HepG2 (cell line): ENCODE measurements at regions not wholly inside any gene's neighbourhood (a gene's known extent, or its start where the extent isn't known, plus 50 kb on each side); places are given as distances from the start of the nearest gene placed in this dataset.

Experiments used
- ATAC-seq: fragments of 200-7000 bp; cut with Tn5 transposase; 3 replicates; pipeline ENCODE4 v1.9.1; 2020; ENCODE audit warnings: mild to moderate bottlenecking, moderate library complexity
- BruUV-seq: library from RNA; stranded (reverse); fragments of 400-500 nt; replicated peaks from 2 replicates; lab custom pipeline; 2021; lab: Mats Ljungman, UMichigan
- CTCF ChIA-PET: fragments of 300-600 bp; formaldehyde crosslinking; extraction: SDS; loops from one replicate; lab custom pipeline; 2021; ENCODE audit warnings: low total read pairs, inconsistent platforms, low intra/inter-chr PET ratio; lab: Yijun Ruan, JAX
- POLR2A ChIA-PET: fragments of 350-600 bp; sonication (Branson Sonifier 250); formaldehyde crosslinking; loops from one replicate; lab custom pipeline; 2020; ENCODE audit warnings: antibody characterized with exemption, inconsistent platforms; lab: Yijun Ruan, JAX
- DNase-seq: peaks from one replicate; pipeline ENCODE4 v3.0.0-alpha.2; 2015; ENCODE audit warnings: low spot score
- FAIRE-seq: peaks from 3 replicates; lab custom pipeline; 2011; peaks lifted over from hg19 to GRCh38; lab: Jason Lieb, UNC
- H2AFZ ChIP-seq: one replicate; pipeline ENCODE4 v1.6.1; 2011; ENCODE audit warnings: low read length, inconsistent platforms
- H3K27ac ChIP-seq: fragments of 300-600 bp; 3 replicates; pipeline ENCODE4 v1.8.0; 2011; ENCODE audit warnings: mixed run types, mild to moderate bottlenecking, mixed read lengths, low read length, inconsistent platforms; ENCODE audit not compliant: insufficient read depth; ENCODE audit errors: extremely low read length
- H3K27me3 ChIP-seq, 2 experiments: fragments of 200-600 bp in 1 of 2; 2 replicates in 1 of 2; 3 replicates in 1 of 2; pipeline versions ENCODE4 v1.6.0 to v1.8.0; 2011; ENCODE audit warnings: low read length in 2 of 2, mild to moderate bottlenecking in 2 of 2, moderate library complexity in 2 of 2, inconsistent platforms in 1 of 2; ENCODE audit not compliant: insufficient read depth in 2 of 2, control insufficient read depth in 1 of 2
- H3K36me3 ChIP-seq, 2 experiments: fragments of 200-600 bp in 1 of 2; replicated peaks in 1 of 2; 2 replicates in 1 of 2; 3 replicates in 1 of 2; pipeline versions ENCODE4 v1.5.1 to v1.8.0; 2011; ENCODE audit warnings: low read length in 2 of 2, inconsistent platforms in 1 of 2; ENCODE audit not compliant: insufficient read depth in 2 of 2, control insufficient read depth in 1 of 2
- H3K4me1 ChIP-seq: 2 replicates; pipeline ENCODE4 v1.5.1; 2012; ENCODE audit warnings: low read length, inconsistent platforms; ENCODE audit not compliant: insufficient read depth
- H3K4me2 ChIP-seq: 2 replicates; pipeline ENCODE4 v1.6.0; 2011; ENCODE audit warnings: low read depth, low read length, inconsistent platforms
- H3K4me3 ChIP-seq, 3 experiments: fragments of 200-600 bp in 1 of 3; sonication (generic), shearing (Covaris generic) in 1 of 3; replicated peaks in 1 of 3; 2 replicates each; pipeline ENCODE4 v1.5.1; 2011 to 2016; ENCODE audit warnings: low read length in 3 of 3, inconsistent platforms in 2 of 3, low read depth in 2 of 3, mild to moderate bottlenecking in 2 of 3, control low read depth in 1 of 3, mixed read lengths in 1 of 3; ENCODE audit not compliant: insufficient read depth in 1 of 3
- H3K79me2 ChIP-seq: one replicate; pipeline ENCODE4 v1.6.1; 2011; ENCODE audit warnings: low read length, inconsistent platforms; ENCODE audit not compliant: insufficient read depth
- H3K9ac ChIP-seq: 2 replicates; pipeline ENCODE4 v1.6.0; 2011; ENCODE audit warnings: mild to moderate bottlenecking, low read depth, low read length, inconsistent platforms; ENCODE audit not compliant: insufficient read depth
- H3K9me3 ChIP-seq: 2 replicates; pipeline ENCODE4 v1.5.1; 2012; ENCODE audit warnings: mild to moderate bottlenecking, low read length
- H4K20me1 ChIP-seq: 2 replicates; pipeline ENCODE4 v1.6.0; 2011; ENCODE audit warnings: inconsistent platforms, mild to moderate bottlenecking, low read length, moderate library complexity; ENCODE audit not compliant: insufficient read depth
- ESRRA ChIP-seq: sonication (generic); formaldehyde crosslinking; IDR thresholded peaks from 2 replicates; pipeline ENCODE4 v1.5.1; 2020; ENCODE audit warnings: mild to moderate bottlenecking, low read depth, missing genetic modification reagents
- GTF3A ChIP-seq: sonication (generic); formaldehyde crosslinking; conservative IDR thresholded peaks from 2 replicates; pipeline ENCODE4 v1.4.0; 2020; ENCODE audit warnings: mild to moderate bottlenecking, missing genetic modification reagents
- GZF1 ChIP-seq: sonication (generic); formaldehyde crosslinking; IDR thresholded peaks from 2 replicates; pipeline ENCODE4 v1.5.1; 2020; ENCODE audit warnings: mild to moderate bottlenecking, missing genetic modification reagents
- JDP2 ChIP-seq: sonication (generic); formaldehyde crosslinking; IDR thresholded peaks from 2 replicates; pipeline ENCODE4 v1.8.1; 2022; ENCODE audit warnings: missing genetic modification reagents, borderline replicate concordance
- MNT ChIP-seq: fragments of 450-650 bp; IDR thresholded peaks from 2 replicates; pipeline ENCODE4 v1.6.1; 2016
- MZF1 ChIP-seq: sonication (generic); formaldehyde crosslinking; IDR thresholded peaks from 2 replicates; pipeline ENCODE4 v1.8.1; 2023; ENCODE audit warnings: mild to moderate bottlenecking, missing genetic modification reagents, borderline replicate concordance
- SATB2 ChIP-seq: sonication (generic); formaldehyde crosslinking; IDR thresholded peaks from 2 replicates; pipeline ENCODE4 v1.5.0; 2020; ENCODE audit warnings: missing genetic modification reagents
- SNAPC2 ChIP-seq: sonication (generic); formaldehyde crosslinking; IDR thresholded peaks from 2 replicates; pipeline ENCODE4 v1.8.1; 2022; ENCODE audit warnings: mild to moderate bottlenecking, missing genetic modification reagents
- ZKSCAN5 ChIP-seq: sonication (generic); formaldehyde crosslinking; IDR thresholded peaks from 2 replicates; pipeline ENCODE4 v1.5.1; 2020; ENCODE audit warnings: mild to moderate bottlenecking, missing genetic modification reagents
- ZNF549 ChIP-seq: sonication (generic); formaldehyde crosslinking; IDR thresholded peaks from 2 replicates; pipeline ENCODE4 v1.5.0; 2020; ENCODE audit warnings: missing genetic modification reagents
- ZNF558 ChIP-seq: sonication (generic); formaldehyde crosslinking; IDR thresholded peaks from 2 replicates; pipeline ENCODE4 v1.9.0; 2022; ENCODE audit warnings: mild to moderate bottlenecking, missing genetic modification reagents, borderline replicate concordance
- ZNF776 ChIP-seq: sonication (generic); formaldehyde crosslinking; IDR thresholded peaks from 2 replicates; pipeline ENCODE4 v1.4.0; 2020; ENCODE audit warnings: mild to moderate bottlenecking, missing genetic modification reagents
- ZXDC ChIP-seq: sonication (generic); formaldehyde crosslinking; IDR thresholded peaks from 2 replicates; pipeline ENCODE4 v1.5.0; 2020; ENCODE audit warnings: mild to moderate bottlenecking, missing genetic modification reagents
- WGBS: methylation state at CpG from one replicate; pipeline ENCODE4 v1.1.6; 2017; ENCODE audit warnings: low lambda C conversion rate; 5-methylcytosine and 5-hydroxymethylcytosine counted together
- in situ Hi-C: cut with HindIII; loops from 2 replicates; pipeline ENCODE4 v1.10.0; 2017; ENCODE audit warnings: low pct_unique_long_range_greater_than_20kb; ENCODE audit not compliant: extremely low pct_ligation_motif_present
- intact Hi-C: fragments of 100-400 bp; cut with micrococcal nuclease; formaldehyde crosslinking; loops from one replicate; pipeline ENCODE4 v1.10.0; 2022; ENCODE audit not compliant: unreplicated experiment
- TF ChIP-seq, protein P1 (sequence below): sonication (generic); formaldehyde crosslinking; IDR thresholded peaks from 2 replicates; pipeline ENCODE4 v1.5.0; 2020; ENCODE audit warnings: mild to moderate bottlenecking, missing genetic modification reagents
- TF ChIP-seq, protein P2 (sequence below): fragments of 450-650 bp; IDR thresholded peaks from 2 replicates; pipeline ENCODE4 v1.6.1; 2017

GRCh38 chr14:76706811-76707210 is 54.5 kb upstream of the VASH1 start:
- no peak for FAIRE-seq
- Histone ChIP-seq H3K9me3 (no peaks in the 10 kb centered on the region), H3K79me2 (no peaks in the 10 kb centered on the region), H3K4me2 (no peak overlapping the region), H4K20me1 (no peaks in the 10 kb centered on the region), H3K4me1 (no peaks in the 10 kb centered on the region), H3K27me3 (no peaks in the 10 kb centered on the region; a peak in 1 of 5 replicates), H3K36me3 (no peaks in the 10 kb centered on the region), H2AFZ (no peak overlapping the region), H3K27ac (no peak overlapping the region), H3K4me3 (no peak overlapping the region), H3K9ac (no peak overlapping the region)
- ChIA-PET CTCF (no interaction called here), POLR2A (interaction anchor here (0.8 kb wide), 1 partner anchor 106 kb away, joined by 3 read pairs; the partner anchor contains the start of gene ANGEL1)
- no peak for DNase-seq
- no TSS peak for BruUV-seq
- intact Hi-C loops (no loop called here), in situ Hi-C loops (no loop called here)
- ATAC-seq = no peak
- WGBS = 28% methylated on average over 10 of the region's 29 CpGs
- no peak for TF ChIP-seq ZKSCAN5 (CRISPR knock-in tag)
- TF ChIP-seq MNT = no peak
- TF ChIP-seq JDP2 (CRISPR knock-in tag) = no peak
- no peak for TF ChIP-seq GZF1 (CRISPR knock-in tag)
- no peak for TF ChIP-seq MZF1
- no peak for TF ChIP-seq ZNF558 (CRISPR knock-in tag)
- TF ChIP-seq, protein P1, sequence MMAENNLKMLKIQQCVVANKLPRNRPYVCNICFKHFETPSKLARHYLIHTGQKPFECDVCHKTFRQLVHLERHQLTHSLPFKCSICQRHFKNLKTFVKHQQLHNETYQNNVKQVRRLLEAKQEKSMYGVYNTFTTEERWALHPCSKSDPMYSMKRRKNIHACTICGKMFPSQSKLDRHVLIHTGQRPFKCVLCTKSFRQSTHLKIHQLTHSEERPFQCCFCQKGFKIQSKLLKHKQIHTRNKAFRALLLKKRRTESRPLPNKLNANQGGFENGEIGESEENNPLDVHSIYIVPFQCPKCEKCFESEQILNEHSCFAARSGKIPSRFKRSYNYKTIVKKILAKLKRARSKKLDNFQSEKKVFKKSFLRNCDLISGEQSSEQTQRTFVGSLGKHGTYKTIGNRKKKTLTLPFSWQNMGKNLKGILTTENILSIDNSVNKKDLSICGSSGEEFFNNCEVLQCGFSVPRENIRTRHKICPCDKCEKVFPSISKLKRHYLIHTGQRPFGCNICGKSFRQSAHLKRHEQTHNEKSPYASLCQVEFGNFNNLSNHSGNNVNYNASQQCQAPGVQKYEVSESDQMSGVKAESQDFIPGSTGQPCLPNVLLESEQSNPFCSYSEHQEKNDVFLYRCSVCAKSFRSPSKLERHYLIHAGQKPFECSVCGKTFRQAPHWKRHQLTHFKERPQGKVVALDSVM (CRISPR knock-in tag) = no peak
- TF ChIP-seq, protein P2, sequence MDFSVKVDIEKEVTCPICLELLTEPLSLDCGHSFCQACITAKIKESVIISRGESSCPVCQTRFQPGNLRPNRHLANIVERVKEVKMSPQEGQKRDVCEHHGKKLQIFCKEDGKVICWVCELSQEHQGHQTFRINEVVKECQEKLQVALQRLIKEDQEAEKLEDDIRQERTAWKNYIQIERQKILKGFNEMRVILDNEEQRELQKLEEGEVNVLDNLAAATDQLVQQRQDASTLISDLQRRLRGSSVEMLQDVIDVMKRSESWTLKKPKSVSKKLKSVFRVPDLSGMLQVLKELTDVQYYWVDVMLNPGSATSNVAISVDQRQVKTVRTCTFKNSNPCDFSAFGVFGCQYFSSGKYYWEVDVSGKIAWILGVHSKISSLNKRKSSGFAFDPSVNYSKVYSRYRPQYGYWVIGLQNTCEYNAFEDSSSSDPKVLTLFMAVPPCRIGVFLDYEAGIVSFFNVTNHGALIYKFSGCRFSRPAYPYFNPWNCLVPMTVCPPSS = no peak
- TF ChIP-seq ZNF549 (CRISPR knock-in tag) = no peak
- TF ChIP-seq ZNF776 (CRISPR knock-in tag) = no peak
- TF ChIP-seq SATB2 (CRISPR knock-in tag) = no peak
- TF ChIP-seq ESRRA = no peak
- no peak for TF ChIP-seq GTF3A (CRISPR knock-in tag)
- TF ChIP-seq ZXDC (CRISPR knock-in tag) = no peak
- TF ChIP-seq SNAPC2 (CRISPR knock-in tag) = no peak
